GM18511 (cell line): ENCODE measurements at regions not wholly inside any gene's neighbourhood (a gene's known extent, or its start where the extent isn't known, plus 50 kb on each side); places are given as distances from the start of the nearest gene placed in this dataset.

Experiments used
- ATAC-seq: cut with Tn5 transposase; IDR thresholded peaks from one replicate; pipeline ENCODE4 v1.9.1; 2021; ENCODE audit warnings: mild to moderate bottlenecking, moderate library complexity; ENCODE audit not compliant: unreplicated experiment

- no peak for ATAC-seq
Measured at GRCh38 chr14:39946807-39947206, 514.6 kb upstream of the FBXO33 start.

DNA sequence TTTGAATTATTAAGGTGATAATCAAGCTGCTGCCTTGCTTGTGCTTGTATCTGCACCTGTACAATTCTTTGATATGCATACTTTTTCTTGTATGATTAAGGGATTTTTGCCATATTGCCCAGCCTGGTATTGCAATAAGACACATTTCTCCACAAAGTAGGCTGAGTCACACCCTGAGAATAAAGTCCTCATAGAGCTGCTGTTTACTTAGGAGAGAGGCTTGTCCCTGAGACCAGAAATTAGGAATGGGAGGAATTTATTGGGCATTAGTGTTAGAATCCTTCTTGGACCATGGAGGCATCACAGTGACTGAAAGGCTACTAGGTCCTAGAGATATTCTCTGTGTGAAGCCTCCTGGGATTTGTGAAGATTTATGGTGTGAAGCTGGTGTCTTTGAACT lies 506.8 kb upstream of the FBXO33 start:
- ATAC-seq: no peak

DNA sequence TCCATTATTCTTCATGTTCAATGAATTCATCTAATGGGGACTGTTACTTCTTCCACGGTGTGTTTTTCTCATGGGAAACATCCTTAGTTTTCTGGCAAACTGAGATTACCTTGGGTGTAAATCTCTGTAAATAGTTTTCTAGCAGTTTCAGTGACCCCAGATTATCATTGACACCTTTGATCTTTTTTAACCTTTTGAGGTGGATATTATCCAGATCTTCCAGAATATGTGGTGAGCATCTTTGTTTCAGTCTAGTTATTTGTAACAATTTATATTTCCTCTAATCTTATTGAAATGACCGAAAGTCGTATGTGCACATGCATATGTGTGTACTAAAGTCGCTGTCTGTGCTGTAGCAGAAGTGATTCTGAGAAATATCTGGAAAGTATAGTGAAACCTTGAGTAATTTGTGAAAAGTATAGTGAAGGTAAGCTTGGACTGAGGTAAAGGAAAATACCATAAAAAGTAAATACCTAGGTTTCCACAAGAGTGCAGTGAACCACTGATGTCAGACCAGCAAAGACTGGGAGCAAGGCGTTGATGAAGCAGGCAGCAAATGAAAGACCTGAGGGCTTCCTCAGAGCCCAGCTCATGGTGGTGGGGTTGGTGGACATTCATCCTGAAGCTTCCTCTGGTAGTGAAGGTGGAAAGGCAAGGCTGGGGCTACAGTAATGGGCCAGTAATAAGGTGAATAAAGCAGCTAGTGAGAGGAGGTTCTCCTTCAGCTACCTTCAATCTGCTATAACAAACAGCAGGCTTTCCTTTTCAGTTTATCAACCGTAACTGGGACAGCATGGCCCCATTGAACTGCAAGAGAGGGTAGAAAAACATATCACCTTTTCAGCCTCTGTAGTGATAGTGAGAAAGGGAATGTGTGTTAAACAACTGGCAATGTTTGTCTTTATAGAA lies 480.2 kb upstream of the FBXO33 start:
- peak; percentile 96 for ATAC-seq

GRCh38 chr14:39897657-39898056 lies 465.4 kb upstream of the FBXO33 start:
- no peak for ATAC-seq

GRCh38 chr14:39890026-39890425 lies 457.8 kb upstream of the FBXO33 start:
- ATAC-seq: no peak

- ATAC-seq: no peak
Measured at GRCh38 chr14:39884091-39884490, 451.9 kb upstream of the FBXO33 start.

DNA sequence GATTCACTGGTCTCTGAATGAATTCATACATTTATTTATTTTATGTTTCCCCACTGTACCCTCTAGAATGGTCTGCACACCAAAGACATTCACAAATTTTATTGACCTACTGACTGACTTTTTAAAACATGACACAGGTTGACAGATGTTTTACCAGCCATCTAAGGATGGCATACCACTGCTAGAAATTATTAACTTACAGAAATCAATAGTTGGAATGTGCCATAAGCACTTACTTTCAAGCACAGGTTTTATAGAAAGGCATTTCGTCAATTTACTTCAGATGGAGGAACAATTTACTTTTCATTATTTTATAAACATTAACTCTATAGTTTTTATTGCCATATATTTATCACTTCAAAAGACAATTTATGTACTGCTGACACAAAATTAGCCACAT lies 448.7 kb upstream of the FBXO33 start:
- ATAC-seq: no peak

DNA sequence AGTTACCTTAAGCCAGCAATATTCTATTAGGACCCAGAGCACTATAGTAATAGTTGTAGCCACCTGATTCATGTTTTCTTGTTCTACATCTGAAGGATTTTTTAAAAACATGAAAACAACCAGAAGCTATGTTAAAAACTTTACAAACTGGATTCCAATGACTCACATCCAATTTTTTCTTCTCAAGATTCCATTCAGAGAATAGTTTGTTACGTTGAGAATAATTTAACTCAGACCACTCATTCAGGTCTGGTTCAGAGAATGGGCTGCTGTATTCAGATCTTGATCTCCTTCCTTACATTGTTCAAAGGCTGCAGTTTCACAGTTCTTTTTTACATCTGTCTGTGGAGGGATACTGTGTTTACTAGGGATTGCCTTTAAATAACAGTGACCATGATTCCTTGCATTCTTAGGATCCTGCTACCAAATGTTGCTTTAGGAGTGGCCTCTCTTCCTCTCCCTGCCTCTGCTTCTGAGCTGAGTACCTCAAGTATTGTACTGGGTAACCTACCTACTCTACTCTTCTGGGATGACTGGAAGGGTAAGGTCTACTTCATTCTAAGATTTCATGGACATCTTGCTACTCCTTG lies 448.0 kb upstream of the FBXO33 start:
- ATAC-seq: no peak

GRCh38 chr14:39877577-39878190 lies 445.5 kb upstream of the FBXO33 start:
- no peak for ATAC-seq

- peak; percentile 58 for ATAC-seq
Measured at GRCh38 chr14:39876916-39877315, 444.7 kb upstream of the FBXO33 start.

GRCh38 chr14:39875028-39875427 lies 442.8 kb upstream of the FBXO33 start:
- peak; percentile 49 for ATAC-seq

DNA sequence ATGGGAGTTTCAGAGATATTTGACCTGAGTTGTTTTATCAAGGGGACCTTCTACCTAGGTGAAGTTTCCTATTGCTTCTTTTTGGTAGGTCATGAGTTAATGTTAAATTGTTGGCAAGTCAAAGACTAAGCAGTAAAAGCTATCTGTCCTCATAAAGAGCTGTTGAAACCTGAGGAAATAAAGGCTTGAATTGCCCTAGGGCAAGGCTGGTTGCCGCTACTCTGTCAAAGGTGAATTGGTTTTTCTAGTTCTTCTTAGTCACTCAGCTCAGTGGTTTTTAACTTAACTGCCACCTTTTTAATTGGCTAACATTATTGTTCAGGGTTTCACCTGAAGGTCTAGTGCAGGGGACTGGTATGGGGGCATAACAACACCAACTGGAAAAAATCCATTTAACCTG lies 441.6 kb upstream of the FBXO33 start:
- no peak for ATAC-seq

DNA sequence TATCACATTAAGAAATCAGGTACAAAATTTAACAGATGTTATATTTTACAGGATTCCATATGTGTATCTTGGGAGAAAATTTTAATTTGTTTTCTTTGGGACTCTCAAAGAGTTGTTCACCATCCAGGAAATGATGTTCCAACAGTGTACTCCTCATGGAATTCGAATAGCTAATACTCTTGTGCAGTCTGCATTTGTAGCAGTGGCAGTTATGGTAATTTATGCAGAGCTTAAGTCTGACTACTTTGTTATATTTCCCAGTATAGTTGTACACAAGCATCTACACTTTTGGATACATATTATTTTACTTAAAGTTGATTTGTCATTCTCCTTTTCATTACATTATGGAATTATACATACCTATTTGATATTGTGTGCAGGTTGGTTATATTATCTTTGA lies 436.7 kb upstream of the FBXO33 start:
- no peak for ATAC-seq

GRCh38 chr14:39868251-39868650 lies 436.0 kb upstream of the FBXO33 start:
- no peak for ATAC-seq

DNA sequence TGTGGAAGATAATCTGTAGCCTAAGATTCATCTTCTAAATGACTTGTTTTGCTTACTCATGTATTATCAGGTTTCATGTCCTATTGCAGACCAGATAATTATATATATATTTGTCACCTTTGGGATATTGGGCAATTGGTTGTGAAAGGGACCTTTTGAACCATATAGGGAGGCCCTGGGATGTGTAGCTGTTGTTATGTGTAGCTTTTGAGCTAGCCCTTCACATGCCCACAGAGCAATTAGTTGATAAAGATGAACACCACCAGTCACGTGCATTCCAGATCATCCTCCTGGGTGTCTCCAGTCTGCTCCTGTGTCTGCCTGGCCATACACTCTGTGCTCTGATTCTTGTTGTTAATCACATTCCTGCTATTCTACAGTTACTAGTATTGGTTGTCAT lies 431.2 kb upstream of the FBXO33 start:
- no peak for ATAC-seq

- no peak for ATAC-seq
Measured at GRCh38 chr14:39861696-39862095, 429.5 kb upstream of the FBXO33 start.

DNA sequence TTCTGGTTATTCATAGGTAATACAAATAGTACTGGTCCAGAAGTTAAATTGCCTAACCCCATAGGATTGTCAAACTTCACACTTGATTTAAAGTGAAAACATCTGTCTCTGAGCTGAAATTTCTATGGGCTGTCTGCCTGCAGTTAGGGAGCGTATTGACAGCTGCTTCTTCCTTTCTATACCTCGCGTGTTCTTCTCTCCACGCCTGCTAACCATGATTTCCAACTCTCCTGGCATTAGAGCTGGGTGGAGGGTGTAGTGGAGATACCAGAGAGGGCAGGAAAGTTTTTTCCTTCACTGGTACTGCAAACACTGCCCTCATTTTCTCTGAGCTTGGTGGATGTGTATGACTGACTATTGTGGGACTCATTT lies 429.0 kb upstream of the FBXO33 start:
- ATAC-seq: no peak

- ATAC-seq: no peak
Measured at GRCh38 chr14:39860596-39861228, 428.5 kb upstream of the FBXO33 start.

GRCh38 chr14:39859314-39859713 lies 427.1 kb upstream of the FBXO33 start:
- no peak for ATAC-seq

- ATAC-seq: no peak
Measured at GRCh38 chr14:39857376-39858055, 425.3 kb upstream of the FBXO33 start.

- no peak for ATAC-seq
Measured at GRCh38 chr14:39853441-39853840, 421.2 kb upstream of the FBXO33 start.
